Esophagus muscularis mucosa (tissue), 4 donors: ENCODE measurements at regions not wholly inside any gene's neighbourhood (a gene's known extent, or its start where the extent isn't known, plus 50 kb on each side); places are given as distances from the start of the nearest gene placed in this dataset.
A peak's percentile ranks its signal among the peaks of the same experiment; 100 is the strongest.

Experiments used
- DNase-seq: peaks from one replicate; pipeline ENCODE4 v3.0.0-alpha.2; 2017; ENCODE audit errors: extremely low spot score
- H3K27ac ChIP-seq, 4 donors: fragments of 200-600 bp; sonication (generic); replicated peaks in 1 of 4; 1 replicate in 3 of 4; 2 replicates in 1 of 4; pipeline ENCODE4 v1.5.1; 2016 to 2019; ENCODE audit warnings: mild to moderate bottlenecking in 1 of 4
- H3K27me3 ChIP-seq, 4 donors: fragments of 200-600 bp; sonication (generic); one replicate each; pipeline versions ENCODE4 v1.5.1 to v1.6.0; 2016 to 2019
- H3K36me3 ChIP-seq, 4 donors: fragments of 200-600 bp; sonication (generic); one replicate each; pipeline ENCODE4 v1.5.1; 2016 to 2019
- H3K4me1 ChIP-seq, 4 donors: fragments of 200-600 bp; sonication (generic); one replicate each; pipeline ENCODE4 v1.5.1; 2016 to 2019
- H3K4me3 ChIP-seq, 4 donors: fragments of 200-600 bp; sonication (generic); 1 replicate in 2 of 4; 2 replicates in 2 of 4; pipeline ENCODE4 v1.5.1; 2016 to 2019; ENCODE audit warnings: mild to moderate bottlenecking in 4 of 4, moderate library complexity in 1 of 4
- H3K9me3 ChIP-seq, 4 donors: fragments of 200-600 bp; sonication (generic); 1 replicate in 3 of 4; 2 replicates in 1 of 4; pipeline ENCODE4 v1.5.1; 2016 to 2019
- CTCF ChIP-seq, 3 experiments: fragments of 200-600 bp in 2 of 3; fragments of 450-650 bp in 1 of 3; sonication (generic) in 2 of 3; IDR thresholded peaks; one replicate each; pipeline ENCODE4 v1.5.1; 2017 to 2019; ENCODE audit warnings: antibody characterized with exemption in 3 of 3, mild to moderate bottlenecking in 2 of 3, moderate library complexity in 1 of 3
- EP300 ChIP-seq: sonication (generic); formaldehyde crosslinking; IDR thresholded peaks from one replicate; pipeline ENCODE4 v1.6.1; 2017; ENCODE audit warnings: antibody characterized with exemption
- POLR2A ChIP-seq: fragments of 450-650 bp; IDR thresholded peaks from one replicate; pipeline ENCODE4 v1.6.1; 2017; ENCODE audit warnings: antibody characterized with exemption, moderate library complexity, mild to moderate bottlenecking, low read depth
- POLR2AphosphoS5 ChIP-seq, 2 donors: sonication (generic); formaldehyde crosslinking; IDR thresholded peaks; one replicate each; pipeline ENCODE4 v1.6.1; 2017; ENCODE audit warnings: antibody characterized with exemption in 2 of 2
- WGBS: methylation state at CpG from one replicate; pipeline ENCODE4 v1.1.5; 2018; 5-methylcytosine and 5-hydroxymethylcytosine counted together
- intact Hi-C: fragments of 100-400 bp; cut with DNase I; formaldehyde crosslinking; loops from one replicate; pipeline ENCODE4 v1.15.1; 2023

- WGBS, result 76% methylated on average over 5 of the region's 5 CpGs
- H3K4me3 ChIP-seq, result no peak overlapping the region
- peak; percentile 68 for DNase-seq
- TF ChIP-seq CTCF (IDR thresholded peaks at IDR 0.05) (no peak), POLR2AphosphoS5 (IDR thresholded peaks at IDR 0.05) (no peak), POLR2A (no peak), EP300 (no peak)
- no peaks in the 10 kb centered on the region for H3K4me1 ChIP-seq
- intact Hi-C loops, result no loop called here
- H3K9me3 ChIP-seq, result peaks cover 0 to 11% (median 0%) of the 10 kb centered on the region in 4 donors
- H3K27ac ChIP-seq, result no peak overlapping the region
- peaks cover 0 to 7% (median 0%) of the 10 kb centered on the region in 4 donors for H3K27me3 ChIP-seq
- H3K36me3 ChIP-seq, result no peaks in the 10 kb centered on the region
These were observed 879.0 kb downstream of the UQCRFS1 start for GRCh38 chr19:28333909-28334308.

DNA sequence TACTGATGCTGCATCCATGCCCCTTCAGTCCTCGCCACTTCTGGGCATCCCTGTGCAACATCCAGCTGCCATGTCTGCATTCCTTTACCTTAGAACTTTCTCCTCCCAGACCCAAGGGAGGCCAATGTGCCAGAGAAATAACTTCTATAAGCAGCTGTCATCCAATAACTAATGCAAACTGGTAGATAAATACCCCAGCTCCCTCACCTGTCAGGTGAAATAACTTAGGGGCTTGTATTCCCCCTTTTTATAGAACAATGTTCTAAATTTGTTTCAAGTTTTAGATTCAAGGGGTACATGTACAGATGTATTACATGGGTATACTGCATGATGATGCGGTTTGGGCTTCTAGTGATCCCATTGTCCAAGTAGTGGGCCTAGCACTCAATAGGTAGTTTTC, 880.1 kb downstream of the UQCRFS1 start:
- Histone ChIP-seq H3K4me1 (no peaks in the 10 kb centered on the region), H3K4me3 (no peak overlapping the region), H3K27ac (no peak overlapping the region), H3K9me3 (peaks cover 0 to 2% (median 0%) of the 10 kb centered on the region in 4 donors), H3K36me3 (no peaks in the 10 kb centered on the region), H3K27me3 (peaks cover 0 to 8% (median 0%) of the 10 kb centered on the region in 4 donors)
- TF ChIP-seq EP300, result no peak
- no peak for TF ChIP-seq CTCF (IDR thresholded peaks at IDR 0.05)
- no peak for TF ChIP-seq POLR2AphosphoS5 (IDR thresholded peaks at IDR 0.05)
- TF ChIP-seq POLR2A, result no peak
- 93% methylated on average over 2 of the region's 2 CpGs for WGBS
- intact Hi-C loops, result no loop called here
- DNase-seq, result peak; percentile 75

GRCh38 chr19:28332351-28332750, 880.6 kb downstream of the UQCRFS1 start:
- Histone ChIP-seq H3K36me3 (no peaks in the 10 kb centered on the region), H3K27me3 (peaks cover 0 to 8% (median 0%) of the 10 kb centered on the region in 4 donors), H3K4me3 (no peak overlapping the region), H3K9me3 (no peaks in the 10 kb centered on the region), H3K27ac (no peak overlapping the region), H3K4me1 (no peaks in the 10 kb centered on the region)
- intact Hi-C loops, result no loop called here
- DNase-seq, result peak; percentile 39
- WGBS, result 86% methylated on average over 3 of the region's 3 CpGs
- TF ChIP-seq POLR2A (no peak), POLR2AphosphoS5 (IDR thresholded peaks at IDR 0.05) (no peak), CTCF (IDR thresholded peaks at IDR 0.05) (no peak), EP300 (no peak)

DNA sequence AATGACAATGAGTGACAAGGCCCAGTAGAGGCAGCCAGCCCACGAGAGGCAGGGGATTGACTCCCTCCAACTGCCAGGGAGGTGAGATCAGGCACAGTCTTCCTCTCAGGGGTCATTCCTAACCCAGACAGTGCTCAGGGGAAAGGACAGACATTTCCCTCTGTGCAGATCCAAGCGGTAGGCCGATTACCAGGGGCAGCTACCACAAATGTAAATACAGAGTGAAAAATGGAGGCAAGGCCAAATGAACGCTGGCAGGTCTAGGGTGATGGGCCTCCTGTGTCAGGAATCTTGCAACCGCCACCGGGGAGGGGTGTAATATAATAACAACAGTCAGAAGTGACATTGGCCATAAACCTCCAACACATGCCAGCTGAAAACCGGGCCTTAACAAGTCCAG, 881.4 kb downstream of the UQCRFS1 start:
- no peak for TF ChIP-seq POLR2AphosphoS5 (IDR thresholded peaks at IDR 0.05)
- no peak for TF ChIP-seq POLR2A
- TF ChIP-seq CTCF (IDR thresholded peaks at IDR 0.05), result no peak
- no peak for TF ChIP-seq EP300
- DNase-seq, result peak; percentile 79
- 41% methylated on average over 7 of the region's 7 CpGs for WGBS
- Histone ChIP-seq H3K27me3 (peaks cover 0 to 11% (median 0%) of the 10 kb centered on the region in 4 donors), H3K4me1 (no peaks in the 10 kb centered on the region), H3K36me3 (no peaks in the 10 kb centered on the region), H3K4me3 (no peak overlapping the region), H3K9me3 (no peaks in the 10 kb centered on the region), H3K27ac (no peak overlapping the region)
- intact Hi-C loops, result no loop called here

DNA sequence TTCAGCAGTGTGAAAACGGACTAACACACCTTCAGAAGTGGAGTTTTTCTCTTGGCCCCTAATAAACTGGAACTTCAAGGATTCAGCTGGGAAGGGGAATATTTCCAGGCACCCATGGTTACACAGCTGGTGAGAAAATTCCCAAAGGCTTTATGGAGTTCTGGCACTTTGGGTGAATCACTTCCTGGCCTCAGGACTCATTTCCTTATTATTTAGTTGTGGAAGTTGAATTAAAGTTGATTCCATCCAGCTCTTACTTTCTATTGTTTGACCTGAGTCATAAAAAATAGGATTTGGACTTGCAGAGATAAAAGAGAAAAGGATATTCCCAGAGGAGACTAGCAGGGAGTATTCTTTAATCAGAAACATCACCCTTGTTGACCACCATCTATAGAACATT, 882.1 kb downstream of the UQCRFS1 start:
- no peaks in the 10 kb centered on the region for H3K4me1 ChIP-seq
- H3K4me3 ChIP-seq, result no peak overlapping the region
- H3K36me3 ChIP-seq, result no peaks in the 10 kb centered on the region
- no peaks in the 10 kb centered on the region for H3K9me3 ChIP-seq
- 81% methylated on average over 1 of the region's 1 CpG for whole genome bisulfite sequencing
- no peak overlapping the region for H3K27ac ChIP-seq
- intact Hi-C loops, result no loop called here
- TF ChIP-seq CTCF (IDR thresholded peaks at IDR 0.05) (no peak), EP300 (no peak), POLR2AphosphoS5 (IDR thresholded peaks at IDR 0.05) (no peak)
- no peak for DNase-seq
- H3K27me3 ChIP-seq, result peaks cover 0 to 11% (median 0%) of the 10 kb centered on the region in 4 donors
